ENCODE measurements at regions not wholly inside any gene's neighbourhood (a gene's known extent, or its start where the extent isn't known, plus 50 kb on each side); places are given as distances from the start of the nearest gene placed in this dataset.

GRCh38 chrX:112137276-112137675 lies 54.7 kb upstream of the TRPC5 start:
- DNase-seq (ENCODE audit: low spot score), result no peak
